GM23338 (cell line): ENCODE measurements at regions not wholly inside any gene's neighbourhood (a gene's known extent, or its start where the extent isn't known, plus 50 kb on each side); places are given as distances from the start of the nearest gene placed in this dataset.

ENCODE experiments used
- CREB1 ChIP-seq: fragments of 250-450 bp; sonication (Bioruptor Pico); IDR thresholded peaks from 2 replicates; pipeline ENCODE4 v1.5.0; 2020; ENCODE audit warnings: low read depth, mild to moderate bottlenecking, moderate library complexity
- CTCF ChIP-seq, 2 experiments: fragments of 200-600 bp in 1 of 2; sonication (generic) in 1 of 2; conservative IDR thresholded peaks; 2 replicates each; pipeline versions ENCODE4 v1.5.1 to v1.6.1; 2016 to 2017; ENCODE audit warnings: antibody characterized with exemption in 2 of 2, low read depth in 2 of 2, mild to moderate bottlenecking in 2 of 2, moderate library complexity in 1 of 2
- EZH2 ChIP-seq: fragments of 200-600 bp; sonication (generic); IDR thresholded peaks from one replicate; pipeline ENCODE4 v1.8.0; 2017; ENCODE audit warnings: antibody characterized with exemption, mild to moderate bottlenecking, low read depth; ENCODE audit not compliant: unreplicated experiment
- EZH2phosphoT487 ChIP-seq: fragments of 200-600 bp; sonication (generic); IDR thresholded peaks from one replicate; pipeline ENCODE4 v1.8.1; 2018; ENCODE audit warnings: antibody characterized with exemption; ENCODE audit not compliant: unreplicated experiment
- JUNB ChIP-seq: IDR thresholded peaks from one replicate; pipeline ENCODE4 v1.6.1; 2016; ENCODE audit warnings: antibody characterized with exemption; ENCODE audit not compliant: unreplicated experiment
- POLR2AphosphoS5 ChIP-seq: IDR thresholded peaks from 2 replicates; pipeline ENCODE4 v1.6.1; 2016; ENCODE audit warnings: antibody characterized with exemption, low read depth
- REST ChIP-seq: IDR thresholded peaks from one replicate; pipeline ENCODE4 v1.6.1; 2018; ENCODE audit warnings: antibody characterized with exemption; ENCODE audit not compliant: unreplicated experiment

DNA sequence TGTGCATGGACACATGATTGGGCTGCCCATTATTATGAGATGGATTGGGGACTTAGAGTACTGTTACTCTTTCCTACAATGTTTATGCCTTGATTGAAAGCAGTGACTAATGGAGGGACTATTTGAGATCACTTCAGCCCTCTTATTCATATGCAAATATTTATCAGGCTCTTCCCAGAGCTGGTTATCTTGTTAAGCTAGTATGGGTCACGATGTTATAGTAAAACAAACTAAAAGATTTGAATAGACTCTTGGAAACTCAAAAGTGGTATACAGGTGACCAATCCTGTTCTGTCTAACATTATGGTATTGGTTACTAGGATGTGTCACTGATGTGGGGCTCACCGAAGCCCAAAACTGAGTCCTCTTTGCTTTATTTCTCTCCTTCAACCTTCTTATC, 306.2 kb upstream of the CASK start:
- TF ChIP-seq CTCF (conservative IDR thresholded peaks at IDR 0.05; ENCODE audit: low read depth in 2 of 2) (no peak), EZH2 (no peak), JUNB (no peak), POLR2AphosphoS5 (no peak), REST (no peak), EZH2phosphoT487 (no peak), CREB1 (CRISPR knock-in tag) (no peak)
